Transverse colon (tissue), 3 donors: ENCODE measurements at regions not wholly inside any gene's neighbourhood (a gene's known extent, or its start where the extent isn't known, plus 50 kb on each side); places are given as distances from the start of the nearest gene placed in this dataset.

Experiments
- POLR2A ChIP-seq: fragments of 450-650 bp; IDR thresholded peaks from one replicate; pipeline ENCODE4 v1.6.1; 2016; ENCODE audit warnings: antibody characterized with exemption, mild to moderate bottlenecking, moderate library complexity
- TF ChIP-seq, protein P1 (sequence below), 5 experiments: fragments of 200-600 bp in 3 of 5; fragments of 450-650 bp in 2 of 5; sonication (generic) in 3 of 5; IDR thresholded peaks; 1 replicate in 2 of 5; 2 replicates in 3 of 5; pipeline ENCODE4 v1.5.1; 2016 to 2017; ENCODE audit warnings: antibody characterized with exemption in 5 of 5, inconsistent platforms in 3 of 5, mild to moderate bottlenecking in 2 of 5, moderate library complexity in 1 of 5

GRCh38 chr4:119794681-119795080 lies 166.1 kb upstream of the PDE5A start:
- TF ChIP-seq, protein P1, sequence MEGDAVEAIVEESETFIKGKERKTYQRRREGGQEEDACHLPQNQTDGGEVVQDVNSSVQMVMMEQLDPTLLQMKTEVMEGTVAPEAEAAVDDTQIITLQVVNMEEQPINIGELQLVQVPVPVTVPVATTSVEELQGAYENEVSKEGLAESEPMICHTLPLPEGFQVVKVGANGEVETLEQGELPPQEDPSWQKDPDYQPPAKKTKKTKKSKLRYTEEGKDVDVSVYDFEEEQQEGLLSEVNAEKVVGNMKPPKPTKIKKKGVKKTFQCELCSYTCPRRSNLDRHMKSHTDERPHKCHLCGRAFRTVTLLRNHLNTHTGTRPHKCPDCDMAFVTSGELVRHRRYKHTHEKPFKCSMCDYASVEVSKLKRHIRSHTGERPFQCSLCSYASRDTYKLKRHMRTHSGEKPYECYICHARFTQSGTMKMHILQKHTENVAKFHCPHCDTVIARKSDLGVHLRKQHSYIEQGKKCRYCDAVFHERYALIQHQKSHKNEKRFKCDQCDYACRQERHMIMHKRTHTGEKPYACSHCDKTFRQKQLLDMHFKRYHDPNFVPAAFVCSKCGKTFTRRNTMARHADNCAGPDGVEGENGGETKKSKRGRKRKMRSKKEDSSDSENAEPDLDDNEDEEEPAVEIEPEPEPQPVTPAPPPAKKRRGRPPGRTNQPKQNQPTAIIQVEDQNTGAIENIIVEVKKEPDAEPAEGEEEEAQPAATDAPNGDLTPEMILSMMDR (IDR thresholded peaks at IDR 0.05) = no peak
- no peak for TF ChIP-seq POLR2A
